GM21529 (cell line): ENCODE measurements at regions not wholly inside any gene's neighbourhood (a gene's known extent, or its start where the extent isn't known, plus 50 kb on each side); places are given as distances from the start of the nearest gene placed in this dataset.
"Not testable (repeated sequence)": the region's sequence is repeated elsewhere in the genome, so short reads cannot be mapped to it uniquely, and the experiment has no call there.

ENCODE experiments used
- ATAC-seq: cut with Tn5 transposase; IDR thresholded peaks from one replicate; pipeline ENCODE4 v1.9.1; 2021; ENCODE audit not compliant: unreplicated experiment

GRCh38 chr20:4441871-4442270, 192.8 kb upstream of the ADRA1D start:
- no peak for ATAC-seq

GRCh38 chr20:4441191-4441590, 192.1 kb upstream of the ADRA1D start:
- ATAC-seq = no peak

GRCh38 chr20:4439461-4439860, 190.4 kb upstream of the ADRA1D start:
- no peak for ATAC-seq

- ATAC-seq = no peak
Observed at GRCh38 chr20:4437131-4437530, 188.0 kb upstream of the ADRA1D start.

- no peak for ATAC-seq
Observed at GRCh38 chr20:4435671-4436455, 186.8 kb upstream of the ADRA1D start.

- no peak for ATAC-seq
Observed at GRCh38 chr20:4435225-4435624, 186.1 kb upstream of the ADRA1D start.

- no peak for ATAC-seq
Observed at GRCh38 chr20:4434681-4435080, 185.6 kb upstream of the ADRA1D start.

- ATAC-seq = no peak
Observed at GRCh38 chr20:4431446-4431845, 182.4 kb upstream of the ADRA1D start.

- not testable (repeated sequence) for ATAC-seq
Observed at GRCh38 chr20:4430826-4431225, 181.7 kb upstream of the ADRA1D start.

GRCh38 chr20:4427940-4428586, 179.0 kb upstream of the ADRA1D start:
- no peak for ATAC-seq

- no peak for ATAC-seq
Observed at GRCh38 chr20:4418141-4418540, 169.1 kb upstream of the ADRA1D start.

GRCh38 chr20:4415281-4415680, 166.2 kb upstream of the ADRA1D start:
- no peak for ATAC-seq

- no peak for ATAC-seq
Observed at GRCh38 chr20:4413314-4414049, 164.4 kb upstream of the ADRA1D start.

GRCh38 chr20:4412216-4412615, 163.1 kb upstream of the ADRA1D start:
- ATAC-seq = no peak

GRCh38 chr20:4411744-4412143, 162.7 kb upstream of the ADRA1D start:
- no peak for ATAC-seq

- ATAC-seq = no peak
Observed at GRCh38 chr20:4406627-4407026, 157.5 kb upstream of the ADRA1D start.

- ATAC-seq = no peak
Observed at GRCh38 chr20:4401601-4402000, 152.5 kb upstream of the ADRA1D start.

- no peak for ATAC-seq
Observed at GRCh38 chr20:4384961-4385360, 135.9 kb upstream of the ADRA1D start.

GRCh38 chr20:4383961-4384360, 134.9 kb upstream of the ADRA1D start:
- no peak for ATAC-seq

GRCh38 chr20:4375881-4376280, 126.8 kb upstream of the ADRA1D start:
- no peak for ATAC-seq

- ATAC-seq = no peak
Observed at GRCh38 chr20:4373454-4373853, 124.4 kb upstream of the ADRA1D start.
